ENCODE measurements at regions not wholly inside any gene's neighbourhood (a gene's known extent, or its start where the extent isn't known, plus 50 kb on each side); places are given as distances from the start of the nearest gene placed in this dataset.
"Not testable (repeated sequence)": the region's sequence is repeated elsewhere in the genome, so short reads cannot be mapped to it uniquely, and the experiment has no call there.

GRCh38 chr14:46568161-46568560 is 83.4 kb downstream of the RPL10L start:
- not testable (repeated sequence) for TF ChIP-seq ZFP30 (CRISPR knock-in tag; IDR thresholded peaks at IDR 0.05); RARB (CRISPR knock-in tag; IDR thresholded peaks at IDR 0.05); ZNF565 (CRISPR knock-in tag; conservative IDR thresholded peaks at IDR 0.05; ENCODE audit: low read depth); PATZ1 (CRISPR knock-in tag; IDR thresholded peaks at IDR 0.05; ENCODE audit: borderline replicate concordance); TCF4 (CRISPR knock-in tag; IDR thresholded peaks at IDR 0.05; ENCODE audit: borderline replicate concordance); CSRNP3 (CRISPR knock-in tag; IDR thresholded peaks at IDR 0.05); ZNF70 (CRISPR knock-in tag; IDR thresholded peaks at IDR 0.05); ARNTL (CRISPR knock-in tag; IDR thresholded peaks at IDR 0.05; ENCODE audit: borderline replicate concordance, low read depth); GLIS3 (CRISPR knock-in tag; IDR thresholded peaks at IDR 0.05); ZFP3 (CRISPR knock-in tag; IDR thresholded peaks at IDR 0.05); ZNF8 (CRISPR knock-in tag; IDR thresholded peaks at IDR 0.05)

All from SK-N-SH treated with all-trans-retinoic acid at 6 μM for 48 hours (cell line).